ENCODE measurements at regions not wholly inside any gene's neighbourhood (a gene's known extent, or its start where the extent isn't known, plus 50 kb on each side); places are given as distances from the start of the nearest gene placed in this dataset.

- no peak for TF ChIP-seq POLR2A (IDR thresholded peaks at IDR 0.05; ENCODE audit: low read depth, low read length)
- no peak for TF ChIP-seq POLR2AphosphoS5 (IDR thresholded peaks at IDR 0.05; ENCODE audit: low read depth, low read length)
- no peak for TF ChIP-seq TAF1 (IDR thresholded peaks at IDR 0.05; ENCODE audit: low read depth, low read length)
- TF ChIP-seq SPI1 (IDR thresholded peaks at IDR 0.05; ENCODE audit: low read depth, low read length): no peak
- TF ChIP-seq POU2F2 (IDR thresholded peaks at IDR 0.05; ENCODE audit: low read depth, low read length): no peak
Observed at GRCh38 chr12:20050221-20050620, 318.1 kb upstream of the PDE3A start.

All from GM12891 (cell line).